GM18511 (cell line): ENCODE measurements at regions not wholly inside any gene's neighbourhood (a gene's known extent, or its start where the extent isn't known, plus 50 kb on each side); places are given as distances from the start of the nearest gene placed in this dataset.

Experiments used
- ATAC-seq: cut with Tn5 transposase; IDR thresholded peaks from one replicate; pipeline ENCODE4 v1.9.1; 2021; ENCODE audit warnings: mild to moderate bottlenecking, moderate library complexity; ENCODE audit not compliant: unreplicated experiment

DNA sequence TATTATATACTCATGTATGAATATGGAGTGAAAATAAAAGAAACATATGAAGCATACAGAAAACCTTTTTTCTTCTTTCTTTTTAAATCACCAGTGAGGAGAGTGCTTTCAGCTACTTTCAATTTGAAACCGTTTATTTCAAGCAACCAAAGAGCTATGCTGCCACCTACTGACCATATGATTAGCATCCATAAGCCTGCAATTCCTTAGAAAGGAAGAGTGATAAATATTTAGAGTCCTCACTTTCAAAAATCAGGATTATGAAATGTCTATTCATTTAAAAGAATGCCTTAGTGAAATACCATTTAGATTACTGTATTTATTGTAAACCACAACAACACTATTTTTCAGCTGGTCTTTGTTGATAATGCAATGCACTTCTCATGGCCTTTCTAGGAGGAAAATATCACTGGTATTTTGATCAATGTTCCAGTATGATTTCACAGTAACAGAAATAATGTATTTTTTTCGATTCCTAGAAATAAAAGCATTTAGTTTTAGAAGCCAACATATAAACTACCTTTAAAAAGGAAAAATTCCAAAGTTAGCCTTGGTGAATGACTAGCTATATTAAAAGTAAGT lies 667.6 kb downstream of the PCDH18 start:
- ATAC-seq = peak; percentile 93

DNA sequence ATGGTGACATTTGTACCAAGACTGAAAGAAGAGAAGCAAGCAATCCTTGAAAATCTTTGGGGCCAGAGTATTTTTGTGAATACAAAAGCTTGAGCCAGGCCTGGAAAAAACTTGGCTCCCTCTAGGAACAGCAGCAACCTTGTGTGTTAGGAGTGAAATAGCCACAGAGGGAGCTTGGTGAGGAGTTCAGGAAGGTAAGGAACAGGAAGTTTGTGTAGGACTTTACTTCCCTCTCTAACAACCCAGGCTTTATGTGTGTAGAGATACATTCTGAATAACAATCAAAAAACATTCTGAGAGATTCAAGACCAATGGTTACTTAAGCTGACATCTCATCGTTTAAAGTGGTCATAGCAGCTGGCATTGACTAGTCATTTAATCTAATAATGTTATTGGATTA lies 668.5 kb downstream of the PCDH18 start:
- ATAC-seq = no peak

DNA sequence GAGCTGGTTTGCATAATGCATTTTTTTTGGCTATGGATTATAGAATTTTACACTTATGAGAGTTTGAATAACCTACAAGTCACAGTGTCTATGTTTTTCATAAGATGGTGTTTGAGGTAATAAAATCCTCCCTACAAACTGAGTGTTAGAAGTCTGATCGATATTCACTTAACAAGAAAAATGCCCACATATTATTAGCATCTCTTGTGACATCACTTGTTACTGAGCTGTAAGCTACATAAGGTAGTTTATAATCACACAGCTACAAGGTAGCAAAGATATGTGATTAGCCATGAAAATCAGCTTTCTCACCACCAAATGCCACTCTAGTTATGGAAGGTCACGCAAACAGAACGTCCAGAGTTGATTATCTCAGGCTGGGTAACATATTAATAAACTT lies 669.6 kb downstream of the PCDH18 start:
- ATAC-seq = no peak

DNA sequence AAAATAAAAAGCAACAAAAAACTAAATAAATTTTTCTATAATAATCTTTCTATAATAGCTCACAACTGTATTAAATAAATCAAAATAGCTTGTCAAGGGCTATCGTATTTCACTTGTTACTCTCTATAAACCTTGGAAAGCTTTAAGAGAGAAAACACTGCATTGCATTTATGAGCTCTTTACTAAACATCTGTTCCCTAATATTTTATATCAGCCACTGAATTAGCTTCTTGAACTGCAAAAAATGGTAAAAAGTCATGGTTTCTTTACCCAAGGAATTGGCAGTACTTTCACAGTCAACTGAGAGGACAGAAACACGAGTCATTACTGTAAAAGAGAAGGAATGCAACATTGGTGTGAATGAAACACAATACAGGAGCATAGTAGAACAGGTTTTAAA lies 671.2 kb downstream of the PCDH18 start:
- ATAC-seq = no peak

DNA sequence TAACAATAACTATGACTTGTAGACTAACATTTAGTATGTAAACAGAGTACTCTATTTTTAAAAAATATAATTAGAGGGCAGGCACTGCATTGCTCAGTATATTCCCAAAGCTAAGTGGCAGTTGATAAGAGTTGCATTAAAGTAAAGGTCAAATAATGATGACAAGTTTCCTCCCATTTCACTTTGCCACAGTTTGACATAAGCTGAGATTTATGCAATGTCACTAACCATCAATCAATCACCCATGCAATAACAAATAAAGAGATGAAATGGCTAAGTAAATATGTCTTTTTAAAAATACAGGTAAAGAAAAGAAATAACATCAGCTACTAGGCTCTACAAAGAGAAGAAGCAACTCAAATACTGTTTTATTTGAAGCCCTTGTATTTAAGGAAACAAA lies 673.4 kb downstream of the PCDH18 start:
- no peak for ATAC-seq

DNA sequence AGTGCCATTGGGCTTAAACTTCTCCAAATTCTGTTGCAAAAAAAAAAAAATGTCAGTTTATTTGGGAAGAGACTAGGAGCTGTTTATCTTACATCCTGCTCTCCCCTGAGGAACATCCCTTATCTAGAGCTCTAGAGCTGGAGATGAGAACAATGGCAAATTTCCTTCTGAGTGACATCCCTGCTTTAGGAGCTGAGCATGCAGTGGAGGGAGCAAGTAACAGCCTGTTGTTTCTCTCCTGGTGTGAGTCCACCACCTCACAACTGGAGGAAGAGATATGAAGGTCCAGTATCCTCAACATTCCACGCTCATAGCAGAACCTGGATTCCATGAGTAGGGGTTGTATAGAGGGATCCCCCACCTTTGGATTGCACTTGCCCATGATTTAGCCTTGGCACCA lies 676.4 kb downstream of the PCDH18 start:
- no peak for ATAC-seq

DNA sequence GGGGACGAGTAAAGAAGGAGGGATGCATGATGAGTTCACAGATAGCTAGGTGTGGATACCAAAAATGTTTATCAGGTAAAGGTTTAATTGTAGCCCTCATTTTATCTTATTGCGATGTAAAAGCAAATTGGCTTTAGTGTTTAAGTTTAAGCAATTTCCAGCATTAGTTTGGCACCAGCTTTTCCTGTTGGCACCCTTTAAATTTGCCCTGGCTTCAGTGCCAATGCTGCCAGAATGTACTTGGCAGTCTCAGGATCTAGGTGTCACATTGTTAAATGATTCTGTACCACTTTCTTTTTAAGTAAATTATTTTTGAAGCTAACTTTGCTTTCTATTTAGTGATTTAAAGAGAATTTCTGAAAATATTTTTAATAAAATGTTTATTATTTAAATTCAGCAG lies 681.8 kb downstream of the PCDH18 start:
- no peak for ATAC-seq

DNA sequence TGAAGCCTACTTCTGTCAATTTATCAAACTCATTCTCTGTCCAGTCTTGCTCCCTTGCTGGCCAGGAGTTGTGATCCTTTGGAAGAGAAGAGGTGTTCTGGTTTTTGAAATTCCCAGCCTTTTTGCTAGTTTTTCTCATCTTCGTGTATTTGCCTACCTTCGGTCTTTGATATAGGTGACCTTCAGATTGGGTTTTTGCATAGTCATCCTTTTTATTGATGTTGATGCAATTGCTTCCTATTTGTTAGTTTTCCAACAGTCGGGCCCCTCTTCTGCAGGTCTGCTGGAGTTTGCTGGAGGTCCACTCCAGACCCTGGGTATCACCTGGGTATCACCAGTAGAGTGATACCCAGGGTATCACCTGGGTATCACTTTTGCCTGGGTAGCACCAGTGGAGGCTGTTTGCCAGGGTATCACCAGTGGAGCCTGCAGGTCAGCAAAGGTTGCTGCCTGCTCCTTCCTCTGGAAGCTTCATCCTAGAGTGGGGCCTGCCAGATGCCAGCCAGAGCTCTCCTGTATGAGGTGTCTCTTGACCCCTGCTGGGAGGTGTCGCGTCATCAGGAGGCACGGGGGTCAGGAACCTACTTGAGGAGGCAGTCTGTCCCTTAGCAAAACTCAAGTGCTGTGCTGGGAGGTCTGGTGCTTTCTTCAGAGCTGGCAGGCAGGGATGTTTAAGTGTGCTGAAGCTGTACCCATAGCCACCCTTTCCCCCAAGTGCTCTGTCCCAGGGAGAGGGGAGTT lies 684.2 kb downstream of the PCDH18 start:
- no peak for ATAC-seq

DNA sequence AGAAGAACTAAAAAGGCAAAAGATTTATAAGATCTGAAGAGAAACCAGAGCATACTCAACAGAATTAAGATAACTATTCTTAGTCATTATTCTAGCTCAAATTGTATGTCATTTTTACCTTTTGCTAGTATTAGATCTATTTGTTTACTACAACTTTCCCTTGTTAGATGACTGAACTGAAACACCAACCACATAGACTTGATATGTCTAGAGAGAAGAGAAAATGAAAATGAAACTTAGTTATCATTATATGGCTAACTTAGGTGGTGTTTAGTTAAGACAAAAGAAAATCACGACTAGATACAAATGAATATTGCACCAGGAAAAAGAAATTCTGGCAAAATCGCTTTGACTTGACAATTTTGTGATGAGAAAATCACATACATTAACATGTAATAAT lies 690.8 kb downstream of the PCDH18 start:
- ATAC-seq = peak; percentile 78

DNA sequence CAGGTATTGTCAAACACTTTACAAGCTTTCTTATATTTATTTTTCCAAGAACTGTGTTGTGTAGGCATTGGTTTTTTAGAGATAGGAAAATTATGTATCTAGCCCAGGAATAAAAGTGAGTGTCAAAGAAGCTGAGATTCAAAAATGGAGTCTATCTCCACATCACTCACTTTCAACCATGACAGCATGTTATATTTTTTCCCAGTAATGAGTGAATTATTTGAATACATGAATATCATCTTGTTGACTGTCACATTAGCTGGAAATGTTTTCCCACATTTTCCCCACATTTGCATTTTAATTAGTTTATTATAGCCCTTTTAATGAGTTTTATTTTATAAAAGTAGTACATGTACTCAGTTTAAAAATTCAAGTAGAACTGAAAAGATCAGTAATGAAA lies 693.7 kb downstream of the PCDH18 start:
- no peak for ATAC-seq

DNA sequence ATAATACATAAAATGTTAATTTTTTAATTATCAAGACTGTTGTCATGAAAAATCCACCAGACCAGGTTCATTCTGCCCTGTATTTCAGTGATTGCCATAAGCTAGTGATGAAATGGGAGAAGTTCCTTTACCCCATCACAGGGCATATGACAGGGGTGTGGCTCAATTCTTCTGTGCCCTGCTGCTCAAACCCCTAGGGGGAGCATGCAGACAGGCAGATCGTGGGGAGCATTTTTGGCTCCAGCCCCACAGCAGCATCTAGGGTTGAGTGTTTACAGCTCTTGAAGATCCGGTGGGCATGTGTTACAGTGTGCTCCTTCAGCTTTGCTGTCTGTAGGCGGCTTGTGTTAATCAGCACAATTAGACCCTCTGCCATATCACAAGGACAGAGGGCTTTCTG lies 700.7 kb downstream of the PCDH18 start:
- peak; percentile 49 for ATAC-seq

DNA sequence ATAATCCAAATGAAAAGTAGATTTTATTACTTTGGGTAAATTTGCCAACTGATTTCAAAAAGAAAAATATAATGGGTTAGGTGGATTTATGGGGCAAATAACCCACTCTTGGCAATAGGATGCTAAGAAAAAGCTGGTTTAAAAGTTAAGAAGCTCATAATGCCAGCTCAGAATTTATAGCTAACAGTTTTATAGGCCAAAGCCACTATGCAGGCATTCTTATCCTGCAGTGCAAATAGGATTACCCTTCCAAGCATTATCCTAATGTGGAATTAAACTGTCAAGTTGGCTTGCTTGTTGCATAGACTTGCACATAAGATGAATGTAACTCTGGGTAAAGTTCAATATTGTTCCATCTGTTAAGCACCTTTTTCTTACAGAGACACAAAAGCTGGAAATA lies 703.0 kb downstream of the PCDH18 start:
- ATAC-seq = no peak

DNA sequence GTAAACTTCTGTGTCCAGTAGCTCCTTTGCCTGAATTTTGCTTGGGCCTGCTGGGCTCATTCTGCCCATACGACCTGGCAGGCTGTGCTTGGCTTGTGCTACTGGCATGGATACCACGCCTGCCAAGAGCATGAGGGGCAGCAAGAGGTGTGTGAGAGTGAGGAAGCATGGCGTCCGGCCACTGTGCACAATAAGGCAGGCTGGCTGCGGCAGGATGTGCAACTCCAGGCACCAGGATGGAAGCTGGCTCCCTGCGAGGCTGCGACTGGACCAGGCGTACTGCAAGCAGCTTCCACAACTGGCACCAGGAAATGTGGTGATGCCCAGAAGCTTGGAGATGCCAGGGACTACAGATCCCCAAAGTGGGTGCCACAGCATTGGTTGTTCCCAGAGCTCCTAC lies 709.3 kb downstream of the PCDH18 start:
- ATAC-seq = no peak

DNA sequence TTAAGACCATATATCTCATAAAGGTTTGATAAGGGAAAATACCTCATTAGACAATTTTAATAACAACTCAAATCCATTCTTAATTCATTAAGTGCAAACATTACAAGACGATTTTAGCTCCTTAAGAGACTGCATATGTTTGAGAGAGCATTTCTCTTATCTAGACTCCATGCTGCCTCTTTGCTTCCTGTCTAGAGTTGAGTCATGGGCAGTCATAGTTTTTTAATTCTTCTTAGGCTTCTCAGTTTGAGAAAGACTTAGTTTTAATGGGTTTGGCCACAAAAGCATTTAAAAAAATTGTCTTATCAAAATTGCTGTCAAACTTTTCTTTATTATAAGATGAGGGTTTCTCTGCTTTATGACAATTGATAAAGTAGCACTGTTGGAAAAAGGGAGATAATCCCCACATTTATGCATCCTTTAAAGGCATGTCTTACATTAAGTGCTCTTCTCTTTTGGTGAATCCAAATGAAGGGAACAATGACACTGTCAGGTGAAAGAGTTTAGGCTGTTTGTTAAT lies 713.4 kb downstream of the PCDH18 start:
- ATAC-seq = no peak

DNA sequence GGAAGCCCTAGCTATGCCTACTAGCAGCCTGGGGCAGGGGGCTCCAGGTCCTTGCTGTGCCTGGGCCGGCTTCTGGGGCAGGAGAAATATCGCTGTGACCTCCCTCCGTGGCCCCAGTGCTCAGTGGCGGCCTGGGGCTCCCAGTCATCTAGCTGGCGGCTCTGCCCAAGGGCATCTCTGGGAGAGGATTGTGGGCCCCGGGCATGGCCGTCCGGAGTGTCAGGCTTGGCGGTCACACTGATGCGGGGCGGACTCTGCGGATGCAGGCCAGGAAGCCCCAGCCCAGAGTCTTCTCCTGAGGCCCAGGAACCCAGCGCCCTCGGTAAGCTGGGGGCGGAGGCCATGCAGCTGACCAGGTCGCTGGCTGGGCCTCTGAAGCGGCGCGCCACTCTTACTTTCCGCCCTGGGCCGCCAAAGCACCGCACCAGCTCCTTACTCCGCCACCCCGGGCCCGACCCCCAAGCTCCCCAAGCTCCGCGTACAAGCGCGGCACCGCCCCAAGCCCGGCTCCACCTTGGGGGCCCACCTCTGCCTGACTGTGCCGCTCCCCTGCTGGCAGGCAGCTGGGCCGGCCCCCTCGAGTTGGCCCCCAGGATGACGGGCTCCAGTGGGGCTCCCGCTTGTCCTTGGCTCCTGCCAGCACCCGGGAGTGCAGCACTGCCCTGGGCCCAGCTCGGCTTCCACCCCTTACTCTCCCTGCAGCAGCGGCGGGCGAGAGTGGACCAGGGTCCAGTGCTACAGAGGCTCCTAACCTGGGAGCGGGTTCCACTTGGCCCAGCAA lies 720.0 kb downstream of the PCDH18 start:
- no peak for ATAC-seq

DNA sequence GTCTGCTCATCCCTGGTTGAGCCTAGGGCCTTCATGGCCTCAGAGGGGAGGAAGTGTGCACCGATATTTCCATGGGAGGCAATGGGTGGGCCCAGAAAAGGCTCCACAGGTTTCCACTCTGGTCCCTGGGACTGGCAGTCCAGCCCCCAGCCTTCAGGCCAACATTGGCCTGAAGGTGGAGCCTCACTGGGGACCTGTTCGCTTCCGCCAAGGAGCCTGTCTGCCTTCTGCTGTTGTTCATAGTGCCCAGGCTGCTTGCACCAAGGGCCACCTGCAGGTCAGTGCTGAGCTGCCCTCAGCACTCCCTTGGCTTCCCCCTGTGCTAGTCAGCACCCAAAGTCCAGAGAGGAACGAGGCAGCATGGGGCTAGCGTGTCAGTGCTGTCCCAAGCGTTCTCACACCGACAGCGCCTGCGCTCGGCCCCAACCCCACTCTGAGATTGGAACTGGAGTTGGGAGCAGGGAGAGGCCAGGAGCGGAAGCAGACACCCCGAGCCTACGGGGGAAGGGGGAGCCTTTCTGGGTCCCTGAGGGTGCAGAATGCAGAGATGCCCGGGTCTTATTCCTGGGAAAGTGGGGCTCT lies 720.7 kb downstream of the PCDH18 start:
- ATAC-seq = no peak

DNA sequence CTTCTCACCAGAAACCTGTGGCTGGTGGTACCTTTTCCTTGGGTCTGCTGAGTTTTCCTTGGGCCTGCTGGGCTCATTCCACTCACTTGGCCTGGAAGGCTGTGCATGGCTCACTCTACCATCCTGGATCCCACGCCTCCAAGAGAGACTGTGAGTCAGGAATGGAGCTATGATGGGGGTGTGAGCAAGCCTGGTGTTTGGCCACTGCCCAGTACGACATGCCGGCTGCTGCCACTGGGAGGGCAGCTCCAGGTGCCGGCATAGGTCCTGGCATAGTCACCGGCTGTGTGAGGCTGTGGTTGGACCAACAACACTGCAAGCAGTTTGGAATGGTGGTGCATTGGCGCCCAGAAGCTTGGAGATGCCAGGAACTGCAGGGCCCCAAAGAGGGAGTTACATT lies 721.7 kb downstream of the PCDH18 start:
- ATAC-seq = no peak

DNA sequence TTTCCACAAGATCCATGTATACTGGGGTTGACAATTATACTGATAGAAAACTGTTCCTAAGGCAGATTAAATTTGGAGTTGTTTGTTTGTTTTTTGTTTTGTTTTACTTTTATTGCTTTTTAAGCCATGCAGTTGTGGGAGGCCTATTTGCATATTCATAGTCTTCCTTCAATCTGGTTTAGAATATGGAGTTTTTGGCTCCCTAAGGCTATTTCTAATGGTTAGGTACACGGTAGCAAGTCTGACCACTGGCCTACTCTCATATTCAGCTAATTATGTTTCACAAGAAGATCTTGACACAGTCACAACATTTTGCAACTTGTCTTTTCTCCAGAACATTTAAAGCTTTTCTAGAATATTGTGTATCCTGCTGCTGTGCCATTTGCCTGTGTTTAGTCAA lies 725.5 kb downstream of the PCDH18 start:
- ATAC-seq = no peak

DNA sequence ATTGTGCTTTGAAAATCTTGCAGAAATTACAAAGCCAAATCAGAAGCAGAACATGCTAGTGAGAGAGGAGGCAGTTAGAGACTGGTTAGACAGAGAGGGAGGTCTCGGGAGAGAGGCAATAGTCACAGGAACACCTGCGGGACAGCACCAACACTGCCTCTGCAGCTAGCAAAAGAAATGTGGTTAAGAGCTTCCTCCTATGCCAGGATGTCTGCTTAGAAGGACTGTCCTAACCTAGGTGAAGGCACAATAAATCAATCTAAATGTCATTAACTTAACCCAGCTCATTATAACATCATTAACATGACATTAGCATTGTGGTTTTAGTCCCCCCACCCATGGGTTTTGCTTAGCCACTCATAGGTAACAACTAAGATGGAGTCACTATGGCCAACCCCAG lies 726.7 kb downstream of the PCDH18 start:
- no peak for ATAC-seq

DNA sequence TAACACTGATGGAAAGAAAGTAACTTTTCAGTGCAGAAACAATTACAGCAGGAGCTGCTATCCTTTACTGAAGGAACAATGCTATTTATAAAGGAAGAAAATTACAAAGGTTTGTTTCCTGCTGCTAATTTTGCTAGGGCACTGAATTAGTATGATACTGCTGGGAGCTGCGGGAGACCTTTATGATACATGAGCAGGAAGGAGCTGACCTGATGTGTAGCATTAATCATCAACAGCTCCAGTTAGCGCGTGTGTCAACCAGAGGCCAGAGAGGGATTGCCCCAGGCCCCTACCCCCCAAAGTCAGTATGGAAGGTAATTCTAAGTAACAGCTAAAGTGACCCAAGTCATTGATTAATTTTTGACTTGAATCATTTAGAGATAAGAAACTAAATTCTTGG lies 728.9 kb downstream of the PCDH18 start:
- ATAC-seq = no peak

DNA sequence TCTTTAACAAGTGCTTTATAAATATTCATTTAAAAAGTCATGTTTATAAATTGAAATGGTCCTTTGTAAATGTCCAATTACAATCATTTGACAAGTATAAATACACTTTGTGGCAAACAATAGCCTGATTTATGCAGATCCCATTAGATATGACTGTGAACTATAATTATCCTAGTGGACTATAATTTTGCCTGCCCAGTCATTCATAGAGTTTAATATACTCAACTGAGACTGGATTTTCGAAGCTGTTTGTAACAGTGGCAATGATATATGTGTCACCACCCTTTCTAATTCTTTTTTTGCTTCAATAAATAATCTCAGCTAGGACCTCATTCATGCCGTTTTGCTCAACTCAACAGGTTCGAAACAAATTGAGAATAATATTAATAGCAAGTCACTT lies 732.0 kb downstream of the PCDH18 start:
- ATAC-seq = no peak

DNA sequence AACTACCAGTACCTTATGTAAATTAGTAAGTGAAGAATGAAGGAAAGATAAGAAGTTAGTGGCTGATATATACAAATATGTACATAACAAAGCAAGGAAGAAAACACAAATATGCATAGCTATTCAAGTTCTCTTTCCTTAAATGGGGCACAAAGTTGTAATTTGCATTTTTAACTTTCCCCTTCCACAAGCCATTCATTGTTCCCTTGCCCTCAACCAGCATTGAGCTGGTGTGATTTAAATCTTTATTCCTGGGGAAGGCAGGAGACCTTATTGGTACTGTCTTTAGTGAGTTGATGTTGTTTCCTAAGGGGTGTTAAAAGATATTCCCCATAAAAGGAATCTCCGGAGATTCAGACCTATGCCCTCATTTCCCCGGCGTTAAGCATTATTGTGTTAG lies 735.3 kb downstream of the PCDH18 start:
- no peak for ATAC-seq
